Skin epidermis (tissue), 12 donors: ENCODE measurements at regions not wholly inside any gene's neighbourhood (a gene's known extent, or its start where the extent isn't known, plus 50 kb on each side); places are given as distances from the start of the nearest gene placed in this dataset.

Source experiments
- H3K27ac ChIP-seq, 21 experiments: fragments of 200-600 bp; sonication (generic) in 11 of 21; one replicate each; pipeline ENCODE4 v1.5.0; 2020; ENCODE audit warnings: mild to moderate bottlenecking in 3 of 21, inconsistent platforms in 2 of 21, moderate library complexity in 2 of 21
- H3K4me3 ChIP-seq, 7 experiments: fragments of 200-600 bp; sonication (generic) in 2 of 7; one replicate each; pipeline ENCODE4 v1.5.0; 2020; ENCODE audit warnings: inconsistent platforms in 2 of 7, mild to moderate bottlenecking in 2 of 7, moderate library complexity in 1 of 7

DNA sequence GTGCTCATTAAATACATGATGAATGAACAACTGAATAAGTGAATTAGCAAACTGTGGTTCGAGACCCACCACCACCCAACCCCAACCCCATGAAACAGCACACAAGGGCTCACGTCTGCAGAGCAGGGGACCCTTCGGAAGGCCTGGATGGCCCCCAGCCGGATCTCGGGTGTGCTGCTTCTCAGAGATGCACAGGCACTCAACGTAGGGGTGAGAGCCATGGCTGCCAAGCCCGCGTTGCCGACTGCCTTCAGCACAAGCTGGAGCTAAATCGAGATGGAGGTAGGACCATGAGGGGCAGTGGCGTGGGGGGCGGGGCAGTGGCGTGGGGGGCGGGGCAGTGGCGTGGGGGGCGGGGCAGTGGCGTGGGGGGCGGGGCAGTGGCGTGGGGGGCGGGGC lies 93.2 kb downstream of the LITAF start:
- H3K27ac ChIP-seq: no peak overlapping the region
- no peak overlapping the region for H3K4me3 ChIP-seq

DNA sequence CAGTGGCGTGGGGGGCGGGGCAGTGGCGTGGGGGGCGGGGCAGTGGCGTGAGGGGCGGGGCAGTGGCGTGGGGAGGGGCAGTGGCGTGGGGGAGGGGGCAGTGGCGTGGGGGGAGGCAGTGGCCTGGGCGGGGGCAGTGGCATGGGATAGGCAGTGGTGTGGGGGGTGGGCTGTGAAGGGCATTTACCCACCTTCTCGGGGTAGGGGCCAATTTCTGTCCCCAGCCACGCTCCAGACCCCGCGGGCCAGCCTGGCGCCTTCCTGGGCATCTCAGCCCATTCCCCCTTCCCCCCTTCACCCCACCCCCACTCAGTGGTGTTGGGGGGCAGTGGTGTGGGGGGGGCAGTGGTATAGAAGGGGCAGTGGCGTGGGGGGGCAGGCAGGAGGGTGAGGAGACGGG lies 92.7 kb downstream of the LITAF start:
- Histone ChIP-seq H3K4me3 (no peak overlapping the region), H3K27ac (peak overlapping the region in 1 of 21 experiments; percentile 8)

DNA sequence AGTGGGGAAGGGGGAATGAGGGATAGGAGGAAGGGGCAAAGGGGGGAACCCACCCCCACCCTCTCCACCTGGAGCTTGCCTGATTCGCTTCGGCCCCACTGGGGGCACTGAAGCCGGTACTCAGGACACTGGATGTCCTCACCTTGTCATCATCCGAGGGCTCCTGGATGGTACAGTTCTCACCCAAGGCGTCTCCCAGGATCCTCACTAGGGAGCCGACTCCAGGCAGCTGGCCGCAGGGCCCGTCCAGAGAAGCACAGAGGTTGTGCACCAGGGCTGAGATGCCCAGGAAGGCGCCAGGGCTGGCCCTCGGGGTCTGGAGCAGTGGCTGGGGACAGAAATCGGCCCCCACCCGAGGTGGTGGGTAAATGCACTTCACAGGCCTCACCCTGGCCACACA lies 92.3 kb downstream of the LITAF start:
- Histone ChIP-seq H3K4me3 (no peak overlapping the region), H3K27ac (peak overlapping the region in 2 of 21 experiments; percentile 6 to 8)

DNA sequence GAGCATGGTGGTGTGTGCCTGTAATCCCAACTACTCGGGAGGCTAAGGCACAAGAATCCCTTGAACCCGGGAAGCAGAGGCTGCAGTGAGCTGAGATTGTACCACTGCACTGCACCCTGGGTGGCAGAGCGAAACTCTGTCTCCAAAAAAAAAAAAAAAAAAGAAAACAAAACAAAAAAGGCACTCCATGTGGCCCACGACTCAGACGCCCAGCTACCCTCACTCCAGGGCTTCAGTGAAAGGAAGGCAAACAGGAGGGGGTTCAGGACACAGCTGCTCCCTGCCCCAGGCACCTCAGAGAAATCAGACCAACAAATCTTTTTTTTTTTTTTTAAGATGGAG lies 91.7 kb downstream of the LITAF start:
- H3K27ac ChIP-seq: peak overlapping the region in 5 of 21 experiments; percentile 22 to 82 (median 54)
- H3K4me3 ChIP-seq: no peak overlapping the region
